DMS 273 (cell line): ENCODE measurements at regions not wholly inside any gene's neighbourhood (a gene's known extent, or its start where the extent isn't known, plus 50 kb on each side); places are given as distances from the start of the nearest gene placed in this dataset.
A peak's percentile ranks its signal among the peaks of the same experiment; 100 is the strongest.
"Not testable (repeated sequence)": the region's sequence is repeated elsewhere in the genome, so short reads cannot be mapped to it uniquely, and the experiment has no call there.

Experiments used
- DNase-seq: peaks from one replicate; lab custom pipeline; 2025; ENCODE audit not compliant: unreplicated experiment; lab: John Stamatoyannopoulos, UW

DNA sequence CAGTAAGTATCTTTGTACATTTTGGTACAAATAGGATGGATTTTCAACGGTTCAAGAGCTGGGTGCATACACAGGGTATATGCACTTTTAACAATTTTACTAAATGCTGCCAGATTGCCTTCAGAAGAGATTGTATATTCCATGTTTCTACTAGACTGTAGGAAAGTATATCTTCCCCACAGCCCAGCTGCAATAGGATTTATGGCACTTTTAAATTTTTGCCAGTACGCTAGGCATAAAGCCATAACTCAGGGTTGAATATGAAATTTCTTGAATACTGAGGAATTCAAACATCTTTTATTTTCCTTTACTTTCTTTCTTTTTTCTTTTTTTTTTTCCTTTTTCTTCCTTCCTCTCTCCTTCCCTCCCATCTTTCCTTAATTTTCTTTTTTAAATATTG, 78.7 kb upstream of the SULF2 start:
- no peak for DNase-seq

- DNase-seq: peak; percentile 25
Measured at GRCh38 chr20:47863315-47863965, 78.2 kb upstream of the SULF2 start.

DNA sequence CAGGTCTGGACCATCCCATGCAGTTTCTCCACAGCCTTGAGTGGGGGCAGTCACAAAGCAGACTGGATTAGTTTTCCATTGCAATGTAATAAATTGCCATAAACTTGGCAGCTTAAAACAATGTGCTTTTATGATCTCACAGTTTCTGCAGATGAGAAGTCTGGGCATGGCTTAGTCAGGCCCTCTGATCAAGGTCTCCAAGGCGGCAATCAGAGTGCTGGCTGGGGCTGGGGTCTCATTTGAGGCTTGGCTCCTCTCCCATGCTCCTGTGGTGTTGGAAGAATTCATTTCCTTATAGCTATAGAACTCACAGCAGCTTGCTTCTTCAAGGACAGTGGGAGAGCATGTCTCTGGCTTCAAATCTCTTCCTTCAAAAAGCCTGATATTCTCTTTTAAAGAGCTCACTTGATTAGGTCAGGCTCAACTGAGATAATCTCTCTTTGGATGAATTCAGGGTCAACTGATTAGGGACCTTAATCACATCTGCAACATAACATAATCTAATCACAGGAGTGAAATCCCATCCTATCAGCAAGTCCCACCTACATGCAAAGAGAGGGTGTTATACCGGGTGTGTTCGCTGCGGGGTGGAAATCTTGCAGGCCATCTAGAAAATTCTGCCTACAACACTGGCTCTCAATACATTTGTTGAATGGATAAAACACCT, 77.4 kb upstream of the SULF2 start:
- no peak for DNase-seq

DNA sequence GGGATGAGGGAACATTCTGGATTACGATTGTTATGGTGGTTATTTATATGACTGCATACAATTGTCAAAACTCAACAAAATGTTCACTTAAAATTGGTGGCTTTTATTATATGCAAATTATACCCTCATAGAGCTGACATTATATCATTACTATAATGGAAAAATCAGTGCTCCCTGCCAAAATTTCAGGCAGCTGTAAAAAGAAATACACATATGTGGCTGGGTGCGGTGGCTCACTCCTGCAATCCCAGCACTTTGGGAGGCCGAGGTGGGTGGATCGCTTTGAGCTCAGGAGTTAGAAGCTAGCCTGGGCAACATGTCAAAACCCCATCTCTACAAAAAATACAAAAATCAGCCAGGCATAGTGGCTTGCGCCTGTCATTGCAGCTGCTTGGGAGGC, 75.8 kb upstream of the SULF2 start:
- no peak for DNase-seq

- DNase-seq: no peak
Measured at GRCh38 chr20:47860049-47860830, 75.0 kb upstream of the SULF2 start.

- no peak for DNase-seq
Measured at GRCh38 chr20:47859278-47859677, 74.0 kb upstream of the SULF2 start.

GRCh38 chr20:47857569-47858464, 72.5 kb upstream of the SULF2 start:
- DNase-seq: peak; percentile 54

- DNase-seq: no peak
Measured at GRCh38 chr20:47857187-47857568, 71.9 kb upstream of the SULF2 start.

DNA sequence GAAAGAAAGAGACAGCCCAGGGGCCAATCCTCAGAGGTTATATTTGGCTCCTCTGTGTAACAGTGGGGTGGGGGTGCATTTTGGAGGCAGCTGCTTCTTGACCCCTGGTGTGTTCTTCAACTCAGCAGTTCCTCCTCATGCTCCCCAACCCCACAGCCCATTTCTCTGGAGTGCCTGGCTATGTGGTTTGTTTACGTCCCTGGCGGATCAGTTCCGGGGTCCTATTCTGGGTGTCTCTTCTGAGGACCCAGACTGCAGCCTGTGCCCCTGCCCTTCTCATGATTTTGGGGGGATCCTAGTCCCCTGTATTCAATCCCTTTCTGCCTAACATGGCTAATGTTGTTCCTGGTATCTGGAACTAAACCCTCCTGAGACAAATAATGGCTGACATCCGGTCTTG, 70.5 kb upstream of the SULF2 start:
- no peak for DNase-seq

DNA sequence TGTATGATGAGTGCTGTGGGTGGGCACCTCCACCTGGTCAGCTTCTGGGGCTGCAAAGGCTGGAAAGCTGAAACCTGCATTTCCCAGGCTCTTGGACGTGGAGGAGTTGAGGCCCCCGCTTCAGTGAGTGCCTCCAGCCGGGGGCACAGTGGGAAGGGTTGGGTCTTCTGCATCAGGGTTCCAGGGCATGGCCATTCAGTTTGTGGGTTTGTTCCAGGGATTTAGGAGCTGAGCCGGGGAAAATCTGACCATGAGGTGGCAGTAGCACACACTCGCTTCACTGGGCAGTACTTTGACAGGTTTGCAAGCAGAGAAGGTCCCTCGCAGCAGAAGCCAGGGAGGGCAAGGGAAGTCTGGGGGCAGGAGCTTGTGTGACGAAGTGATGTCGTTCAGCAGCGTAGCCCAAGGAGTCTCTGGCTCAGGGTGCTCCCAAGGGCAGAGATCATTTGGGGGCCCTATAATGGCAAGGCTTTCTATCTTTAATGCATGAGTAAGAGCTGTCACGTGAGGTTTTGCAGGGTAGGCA, 69.5 kb upstream of the SULF2 start:
- peak; percentile 87 for DNase-seq

- no peak for DNase-seq
Measured at GRCh38 chr20:47851774-47852173, 66.5 kb upstream of the SULF2 start.

DNA sequence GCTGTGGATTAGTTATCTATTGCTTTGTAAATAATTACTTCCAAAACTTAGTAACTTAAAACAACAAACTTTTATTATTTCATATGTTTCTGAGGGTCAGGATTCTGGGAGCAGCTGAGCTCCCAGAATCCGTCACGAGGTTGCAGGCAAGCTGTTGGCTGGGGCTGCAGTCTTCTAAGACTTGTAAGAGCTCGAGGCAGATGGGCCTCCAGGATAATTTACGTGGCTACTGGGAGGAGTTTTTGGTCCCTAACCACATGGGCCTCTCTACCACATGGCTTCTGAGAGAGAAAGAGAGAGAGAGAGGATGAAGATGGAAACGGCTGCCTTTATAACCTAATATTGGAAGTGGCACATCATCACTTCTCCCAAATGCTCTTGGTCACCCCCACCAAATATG, 64.9 kb upstream of the SULF2 start:
- peak; percentile 95 for DNase-seq

GRCh38 chr20:47849596-47849995, 64.3 kb upstream of the SULF2 start:
- no peak for DNase-seq

GRCh38 chr20:47849006-47849405, 63.7 kb upstream of the SULF2 start:
- DNase-seq: no peak

- DNase-seq: not testable (repeated sequence)
Measured at GRCh38 chr20:47848534-47848933, 63.3 kb upstream of the SULF2 start.

DNA sequence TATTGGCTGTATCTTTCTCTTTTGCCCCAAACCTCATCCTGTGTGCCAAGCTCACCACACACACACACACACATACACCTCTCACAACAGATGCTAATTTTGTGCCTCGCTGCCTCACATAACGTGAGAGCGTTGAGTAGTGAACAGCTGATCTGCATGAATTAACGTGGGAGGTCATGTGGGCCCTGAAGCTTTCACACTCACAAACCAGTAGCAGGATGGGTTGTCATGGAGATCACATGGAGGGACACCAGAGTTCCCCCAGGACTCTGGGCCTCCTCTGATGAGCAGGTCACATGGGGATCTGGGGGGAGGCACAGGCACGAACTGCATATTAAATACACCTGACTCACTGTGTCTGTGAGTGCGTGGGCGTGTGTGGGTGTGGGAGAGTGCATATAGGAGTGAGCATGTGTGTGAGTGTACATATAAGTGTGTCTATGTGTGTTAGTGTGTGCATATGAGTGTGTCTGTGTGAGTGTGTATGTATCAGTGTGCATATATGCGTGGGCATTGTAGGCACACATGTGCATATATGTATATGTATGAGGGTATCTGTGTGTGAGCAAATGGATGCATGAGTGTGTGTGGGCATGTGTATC, 62.7 kb upstream of the SULF2 start:
- DNase-seq: peak; percentile 98

GRCh38 chr20:47847220-47847619, 61.9 kb upstream of the SULF2 start:
- DNase-seq: peak; percentile 35

GRCh38 chr20:47846651-47847050, 61.4 kb upstream of the SULF2 start:
- DNase-seq: peak; percentile 93

- peak; percentile 82 for DNase-seq
Measured at GRCh38 chr20:47845382-47845977, 60.2 kb upstream of the SULF2 start.

- DNase-seq: not testable (repeated sequence)
Measured at GRCh38 chr20:47844568-47844906, 59.3 kb upstream of the SULF2 start.
